Peyer's patch (tissue), 4 donors: ENCODE measurements at regions not wholly inside any gene's neighbourhood (a gene's known extent, or its start where the extent isn't known, plus 50 kb on each side); places are given as distances from the start of the nearest gene placed in this dataset.

Experiments
- DNase-seq, 3 donors: peaks; one replicate each; pipeline ENCODE4 v3.0.0-alpha.2; 2017 to 2019
- H3K27ac ChIP-seq, 4 donors: fragments of 200-600 bp; sonication (generic); one replicate each; pipeline ENCODE4 v1.5.1; 2016 to 2019
- H3K27me3 ChIP-seq, 2 donors: fragments of 200-600 bp; sonication (generic); one replicate each; pipeline ENCODE4 v1.5.1; 2019
- H3K36me3 ChIP-seq, 3 donors: fragments of 200-600 bp; sonication (generic); one replicate each; pipeline ENCODE4 v1.5.1; 2016 to 2019
- H3K4me1 ChIP-seq, 4 donors: fragments of 200-600 bp; sonication (generic); one replicate each; pipeline ENCODE4 v1.5.1; 2016 to 2019
- H3K4me3 ChIP-seq, 4 donors: fragments of 200-600 bp; sonication (generic); 1 replicate in 3 of 4; 2 replicates in 1 of 4; pipeline ENCODE4 v1.5.1; 2016 to 2019; ENCODE audit warnings: mild to moderate bottlenecking in 1 of 4
- H3K9me3 ChIP-seq, 4 donors: fragments of 200-600 bp; sonication (generic); one replicate each; pipeline ENCODE4 v1.5.1; 2016 to 2019; ENCODE audit warnings: mild to moderate bottlenecking in 1 of 4
- POLR2A ChIP-seq, 2 donors: fragments of 450-650 bp; IDR thresholded peaks; one replicate each; pipeline ENCODE4 v1.5.1; 2017; ENCODE audit warnings: antibody characterized with exemption in 2 of 2, mild to moderate bottlenecking in 2 of 2, moderate library complexity in 2 of 2
- TF ChIP-seq, protein P1 (sequence below), 6 experiments: fragments of 450-650 bp in 4 of 6; fragments of 200-600 bp in 2 of 6; sonication (generic) in 1 of 6; IDR thresholded peaks; one replicate each; pipeline ENCODE4 v1.5.1; 2017 to 2019; ENCODE audit warnings: antibody characterized with exemption in 6 of 6, mild to moderate bottlenecking in 3 of 6, moderate library complexity in 1 of 6

DNA sequence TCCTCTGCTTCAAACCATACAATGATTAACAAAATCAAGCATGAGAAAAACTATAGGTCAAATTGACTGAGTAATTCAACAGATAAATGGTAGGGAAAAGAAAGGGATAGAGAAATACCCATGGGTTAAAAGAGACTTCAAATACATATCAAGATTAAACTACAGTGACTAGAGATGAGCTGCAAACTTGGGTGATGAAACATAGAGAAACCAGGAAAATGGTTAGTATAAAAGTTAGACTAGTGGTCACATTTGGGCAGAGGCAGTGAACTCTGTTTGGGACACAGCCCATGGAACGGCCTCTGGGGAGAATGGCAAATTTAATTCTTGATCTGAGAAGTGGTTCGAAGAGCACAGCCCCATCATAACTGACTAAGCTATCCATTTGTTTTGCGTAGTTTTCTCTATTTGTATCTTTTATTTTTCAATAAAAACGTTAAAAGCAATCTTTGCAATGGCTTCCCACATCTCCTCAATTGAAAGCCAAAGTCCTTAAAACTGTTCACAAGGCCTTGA, 99.4 kb downstream of the APIP start:
- Histone ChIP-seq H3K9me3 (peaks cover 0 to 4% (median 0%) of the 10 kb centered on the region in 4 donors), H3K4me1 (no peaks in the 10 kb centered on the region), H3K4me3 (no peak overlapping the region), H3K27me3 (no peaks in the 10 kb centered on the region), H3K27ac (no peak overlapping the region), H3K36me3 (no peaks in the 10 kb centered on the region)
- TF ChIP-seq, protein P1, sequence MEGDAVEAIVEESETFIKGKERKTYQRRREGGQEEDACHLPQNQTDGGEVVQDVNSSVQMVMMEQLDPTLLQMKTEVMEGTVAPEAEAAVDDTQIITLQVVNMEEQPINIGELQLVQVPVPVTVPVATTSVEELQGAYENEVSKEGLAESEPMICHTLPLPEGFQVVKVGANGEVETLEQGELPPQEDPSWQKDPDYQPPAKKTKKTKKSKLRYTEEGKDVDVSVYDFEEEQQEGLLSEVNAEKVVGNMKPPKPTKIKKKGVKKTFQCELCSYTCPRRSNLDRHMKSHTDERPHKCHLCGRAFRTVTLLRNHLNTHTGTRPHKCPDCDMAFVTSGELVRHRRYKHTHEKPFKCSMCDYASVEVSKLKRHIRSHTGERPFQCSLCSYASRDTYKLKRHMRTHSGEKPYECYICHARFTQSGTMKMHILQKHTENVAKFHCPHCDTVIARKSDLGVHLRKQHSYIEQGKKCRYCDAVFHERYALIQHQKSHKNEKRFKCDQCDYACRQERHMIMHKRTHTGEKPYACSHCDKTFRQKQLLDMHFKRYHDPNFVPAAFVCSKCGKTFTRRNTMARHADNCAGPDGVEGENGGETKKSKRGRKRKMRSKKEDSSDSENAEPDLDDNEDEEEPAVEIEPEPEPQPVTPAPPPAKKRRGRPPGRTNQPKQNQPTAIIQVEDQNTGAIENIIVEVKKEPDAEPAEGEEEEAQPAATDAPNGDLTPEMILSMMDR (IDR thresholded peaks at IDR 0.05): no peak
- no peak for TF ChIP-seq POLR2A (IDR thresholded peaks at IDR 0.05)
- no peak for DNase-seq

DNA sequence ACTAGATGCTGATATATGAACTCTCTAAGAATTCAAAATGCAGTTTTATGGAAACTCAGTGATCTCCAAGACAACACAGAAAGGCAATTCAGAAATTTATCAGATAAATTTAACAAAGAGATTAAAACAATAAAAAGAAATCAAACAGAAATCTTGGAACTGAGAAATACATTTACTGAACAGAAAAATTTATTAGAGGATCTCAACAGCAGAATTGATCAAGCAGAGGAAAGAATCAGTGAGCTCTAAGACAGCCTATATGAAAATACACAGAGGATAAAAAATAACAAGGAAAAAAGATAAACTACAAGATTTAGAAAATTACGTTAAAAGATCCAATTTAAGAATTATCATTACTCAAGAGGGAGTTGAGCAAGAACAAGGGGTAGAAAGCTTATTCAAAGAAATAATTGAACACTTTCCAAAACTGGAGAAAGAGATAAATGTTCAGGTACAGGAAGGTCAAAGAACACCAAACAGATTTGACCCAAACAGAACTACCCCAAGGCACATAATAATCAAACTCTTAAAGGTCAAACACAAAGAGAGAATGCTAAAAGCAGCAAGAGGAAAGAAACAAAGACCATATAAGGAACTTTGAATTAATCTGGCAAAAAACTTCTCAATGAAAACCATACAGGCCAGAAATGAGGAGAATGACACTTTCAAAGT, 103.1 kb downstream of the APIP start:
- TF ChIP-seq, protein P1 (IDR thresholded peaks at IDR 0.05): no peak
- no peak for TF ChIP-seq POLR2A (IDR thresholded peaks at IDR 0.05)
- no peaks in the 10 kb centered on the region for H3K4me1 ChIP-seq

DNA sequence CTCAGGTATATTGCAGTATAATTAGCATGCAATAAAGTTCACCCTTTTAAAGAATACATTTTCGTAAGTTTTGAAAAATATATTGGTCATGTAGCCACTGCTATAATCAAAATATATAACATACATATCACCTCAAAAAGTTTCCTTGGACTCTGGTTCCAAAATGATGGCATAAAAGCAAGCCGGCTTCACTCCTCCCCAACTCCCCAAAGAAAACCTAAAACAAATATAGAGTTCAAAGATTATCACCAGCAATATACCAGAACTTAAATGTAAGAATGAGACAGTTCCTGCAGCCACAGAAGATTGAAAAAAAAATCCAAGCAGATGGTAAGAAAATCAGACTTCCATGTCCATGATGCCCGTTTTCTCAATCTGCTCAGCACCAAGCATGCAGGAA, 104.3 kb downstream of the APIP start:
- H3K27me3 ChIP-seq: no peaks in the 10 kb centered on the region
- no peaks in the 10 kb centered on the region for H3K4me1 ChIP-seq
- H3K4me3 ChIP-seq: no peak overlapping the region
- no peak for TF ChIP-seq POLR2A (IDR thresholded peaks at IDR 0.05)
- TF ChIP-seq, protein P1 (IDR thresholded peaks at IDR 0.05): no peak
- peaks cover 0 to 4% (median 0%) of the 10 kb centered on the region in 4 donors for H3K9me3 ChIP-seq
- no peaks in the 10 kb centered on the region for H3K36me3 ChIP-seq
- no peak for DNase-seq
- no peak overlapping the region for H3K27ac ChIP-seq

More for the DNA sequence above, 103.1 kb downstream of the APIP start:
- Histone ChIP-seq H3K4me3 (no peak overlapping the region), H3K27me3 (no peaks in the 10 kb centered on the region), H3K27ac (no peak overlapping the region), H3K9me3 (peaks cover 0 to 4% (median 0%) of the 10 kb centered on the region in 4 donors), H3K36me3 (no peaks in the 10 kb centered on the region)
- DNase-seq: no peak

DNA sequence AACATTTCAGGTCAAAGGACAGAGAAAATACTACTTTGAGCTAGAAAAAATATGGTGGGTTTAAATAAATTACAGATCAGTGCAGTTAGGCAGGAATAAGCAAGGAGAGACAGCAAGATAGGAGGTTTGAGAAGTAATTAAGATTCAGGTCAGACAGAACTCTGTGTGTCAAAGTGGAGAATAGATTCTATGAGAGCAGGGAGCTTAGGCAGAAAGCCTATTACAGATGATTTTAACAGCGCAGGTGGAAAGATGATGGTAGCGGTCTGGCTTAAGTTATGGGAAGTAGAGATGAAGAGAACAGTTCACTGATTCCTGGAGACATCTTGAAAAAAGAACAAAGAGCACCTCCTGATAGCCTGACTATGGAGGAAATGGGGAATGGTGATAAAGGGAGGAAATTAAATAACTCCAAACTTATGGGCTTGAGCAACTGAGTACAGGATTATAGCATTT, 106.0 kb downstream of the APIP start:
- no peak for TF ChIP-seq POLR2A (IDR thresholded peaks at IDR 0.05)
- TF ChIP-seq, protein P1 (IDR thresholded peaks at IDR 0.05): no peak
- Histone ChIP-seq H3K36me3 (no peaks in the 10 kb centered on the region), H3K4me3 (no peak overlapping the region), H3K27ac (no peak overlapping the region), H3K27me3 (no peaks in the 10 kb centered on the region), H3K4me1 (no peaks in the 10 kb centered on the region), H3K9me3 (peaks cover 0 to 4% (median 0%) of the 10 kb centered on the region in 4 donors)
- no peak for DNase-seq

DNA sequence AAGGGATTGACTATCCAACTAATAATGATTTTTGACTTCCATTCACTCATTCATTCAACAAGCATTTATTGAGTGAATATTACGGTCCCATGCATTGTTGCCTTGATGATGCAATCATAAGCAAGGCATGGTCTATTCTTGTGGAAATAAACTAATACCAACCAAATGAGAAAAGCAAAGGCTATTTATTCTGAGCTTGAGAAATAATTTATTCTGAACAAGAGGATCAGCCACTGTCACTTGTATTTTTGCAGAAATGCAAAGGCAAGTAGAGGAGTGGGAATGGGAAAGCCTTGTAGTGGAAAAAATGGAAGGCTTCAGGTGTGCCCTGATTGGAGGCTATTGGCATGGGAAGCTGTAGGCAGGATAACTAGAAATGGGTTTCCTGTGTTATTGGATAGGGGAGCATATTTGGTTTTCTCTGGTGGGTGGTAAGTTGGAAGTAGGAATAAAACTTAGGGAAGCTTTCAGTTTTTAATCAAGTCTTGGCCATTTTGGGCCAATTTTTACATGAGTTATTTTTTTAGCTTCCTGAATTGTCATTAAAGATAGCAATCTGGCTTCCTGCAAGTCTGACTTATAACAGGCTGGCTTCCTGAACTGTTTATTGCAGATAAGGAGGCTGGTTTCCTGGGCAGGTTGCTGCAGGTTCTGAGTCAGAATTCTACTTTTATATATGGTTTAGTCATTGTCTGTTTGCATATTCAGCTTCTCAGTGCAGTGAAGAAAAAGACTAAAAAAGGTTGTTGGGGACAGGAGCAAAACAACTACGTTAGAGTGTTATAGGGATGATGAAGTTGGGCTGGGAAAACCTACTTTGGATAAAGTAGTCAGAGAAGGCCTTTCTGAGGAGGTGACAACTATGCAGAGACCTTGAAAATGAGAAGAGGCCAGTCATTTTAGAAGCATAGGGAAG, 106.7 kb downstream of the APIP start:
- H3K9me3 ChIP-seq: peaks cover 0 to 4% (median 0%) of the 10 kb centered on the region in 4 donors
- H3K36me3 ChIP-seq: no peaks in the 10 kb centered on the region
- no peak overlapping the region for H3K4me3 ChIP-seq
- TF ChIP-seq, protein P1 (IDR thresholded peaks at IDR 0.05): no peak
- TF ChIP-seq POLR2A (IDR thresholded peaks at IDR 0.05): no peak
- no peaks in the 10 kb centered on the region for H3K4me1 ChIP-seq
- DNase-seq: no peak
- no peaks in the 10 kb centered on the region for H3K27me3 ChIP-seq
- H3K27ac ChIP-seq: no peak overlapping the region
